HL-60 (cell line): ENCODE measurements at regions not wholly inside any gene's neighbourhood (a gene's known extent, or its start where the extent isn't known, plus 50 kb on each side); places are given as distances from the start of the nearest gene placed in this dataset.

ENCODE experiments used
- GABPA ChIP-seq: IDR thresholded peaks from 2 replicates; pipeline ENCODE4 v1.6.1; 2012; ENCODE audit warnings: low read depth
- POLR2AphosphoS5 ChIP-seq: IDR thresholded peaks from 2 replicates; pipeline ENCODE4 v1.6.1; 2012; ENCODE audit warnings: low read depth
- SPI1 ChIP-seq: IDR thresholded peaks from 2 replicates; pipeline ENCODE4 v1.6.1; 2012; ENCODE audit warnings: low read depth, mild to moderate bottlenecking, borderline replicate concordance
- TF ChIP-seq, protein P1 (sequence below): IDR thresholded peaks from one replicate; pipeline ENCODE4 v1.5.1; 2011; ENCODE audit warnings: low read length, control low read depth, inconsistent platforms; ENCODE audit not compliant: insufficient read depth
- TF ChIP-seq, protein P2 (sequence below): IDR thresholded peaks from 2 replicates; pipeline ENCODE4 v1.6.1; 2012; ENCODE audit warnings: low read depth; ENCODE audit not compliant: insufficient replicate concordance

DNA sequence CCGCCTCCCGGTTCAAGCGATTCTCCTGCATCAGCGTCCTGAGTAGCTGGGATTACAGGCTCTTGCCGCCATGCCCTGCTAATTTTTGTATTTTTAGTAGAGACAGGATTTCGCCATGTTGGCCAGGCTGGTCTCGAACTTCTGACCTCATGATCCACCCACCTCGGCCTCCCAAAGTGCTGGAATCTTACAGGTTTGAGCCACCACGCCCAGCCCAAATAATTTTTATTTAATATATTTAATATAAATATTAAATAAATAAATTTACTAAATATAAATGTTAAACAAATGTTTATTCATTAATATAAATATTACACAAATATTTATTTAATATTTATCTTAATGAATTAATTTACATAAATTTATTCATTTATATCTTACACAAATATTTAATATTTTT lies 120.2 kb downstream of the SHOX start:
- TF ChIP-seq, protein P1, sequence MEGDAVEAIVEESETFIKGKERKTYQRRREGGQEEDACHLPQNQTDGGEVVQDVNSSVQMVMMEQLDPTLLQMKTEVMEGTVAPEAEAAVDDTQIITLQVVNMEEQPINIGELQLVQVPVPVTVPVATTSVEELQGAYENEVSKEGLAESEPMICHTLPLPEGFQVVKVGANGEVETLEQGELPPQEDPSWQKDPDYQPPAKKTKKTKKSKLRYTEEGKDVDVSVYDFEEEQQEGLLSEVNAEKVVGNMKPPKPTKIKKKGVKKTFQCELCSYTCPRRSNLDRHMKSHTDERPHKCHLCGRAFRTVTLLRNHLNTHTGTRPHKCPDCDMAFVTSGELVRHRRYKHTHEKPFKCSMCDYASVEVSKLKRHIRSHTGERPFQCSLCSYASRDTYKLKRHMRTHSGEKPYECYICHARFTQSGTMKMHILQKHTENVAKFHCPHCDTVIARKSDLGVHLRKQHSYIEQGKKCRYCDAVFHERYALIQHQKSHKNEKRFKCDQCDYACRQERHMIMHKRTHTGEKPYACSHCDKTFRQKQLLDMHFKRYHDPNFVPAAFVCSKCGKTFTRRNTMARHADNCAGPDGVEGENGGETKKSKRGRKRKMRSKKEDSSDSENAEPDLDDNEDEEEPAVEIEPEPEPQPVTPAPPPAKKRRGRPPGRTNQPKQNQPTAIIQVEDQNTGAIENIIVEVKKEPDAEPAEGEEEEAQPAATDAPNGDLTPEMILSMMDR, result no peak
- TF ChIP-seq POLR2AphosphoS5, result no peak
- TF ChIP-seq, protein P2, sequence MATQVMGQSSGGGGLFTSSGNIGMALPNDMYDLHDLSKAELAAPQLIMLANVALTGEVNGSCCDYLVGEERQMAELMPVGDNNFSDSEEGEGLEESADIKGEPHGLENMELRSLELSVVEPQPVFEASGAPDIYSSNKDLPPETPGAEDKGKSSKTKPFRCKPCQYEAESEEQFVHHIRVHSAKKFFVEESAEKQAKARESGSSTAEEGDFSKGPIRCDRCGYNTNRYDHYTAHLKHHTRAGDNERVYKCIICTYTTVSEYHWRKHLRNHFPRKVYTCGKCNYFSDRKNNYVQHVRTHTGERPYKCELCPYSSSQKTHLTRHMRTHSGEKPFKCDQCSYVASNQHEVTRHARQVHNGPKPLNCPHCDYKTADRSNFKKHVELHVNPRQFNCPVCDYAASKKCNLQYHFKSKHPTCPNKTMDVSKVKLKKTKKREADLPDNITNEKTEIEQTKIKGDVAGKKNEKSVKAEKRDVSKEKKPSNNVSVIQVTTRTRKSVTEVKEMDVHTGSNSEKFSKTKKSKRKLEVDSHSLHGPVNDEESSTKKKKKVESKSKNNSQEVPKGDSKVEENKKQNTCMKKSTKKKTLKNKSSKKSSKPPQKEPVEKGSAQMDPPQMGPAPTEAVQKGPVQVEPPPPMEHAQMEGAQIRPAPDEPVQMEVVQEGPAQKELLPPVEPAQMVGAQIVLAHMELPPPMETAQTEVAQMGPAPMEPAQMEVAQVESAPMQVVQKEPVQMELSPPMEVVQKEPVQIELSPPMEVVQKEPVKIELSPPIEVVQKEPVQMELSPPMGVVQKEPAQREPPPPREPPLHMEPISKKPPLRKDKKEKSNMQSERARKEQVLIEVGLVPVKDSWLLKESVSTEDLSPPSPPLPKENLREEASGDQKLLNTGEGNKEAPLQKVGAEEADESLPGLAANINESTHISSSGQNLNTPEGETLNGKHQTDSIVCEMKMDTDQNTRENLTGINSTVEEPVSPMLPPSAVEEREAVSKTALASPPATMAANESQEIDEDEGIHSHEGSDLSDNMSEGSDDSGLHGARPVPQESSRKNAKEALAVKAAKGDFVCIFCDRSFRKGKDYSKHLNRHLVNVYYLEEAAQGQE, result no peak
- TF ChIP-seq GABPA, result no peak
- TF ChIP-seq SPI1, result no peak
